H1 (cell line): ENCODE measurements at regions not wholly inside any gene's neighbourhood (a gene's known extent, or its start where the extent isn't known, plus 50 kb on each side); places are given as distances from the start of the nearest gene placed in this dataset.

ENCODE experiments used
- SAP30 ChIP-seq: fragments of 300-600 bp; sonication (generic); IDR thresholded peaks from 2 replicates; pipeline ENCODE4 v1.7.1; 2012; ENCODE audit warnings: low read length, moderate library complexity, mild to moderate bottlenecking, inconsistent platforms; ENCODE audit not compliant: insufficient read depth, insufficient replicate concordance
- ZNF274 ChIP-seq: IDR thresholded peaks from 2 replicates; pipeline ENCODE4 v1.7.0; 2012; ENCODE audit warnings: low read length, borderline replicate concordance; ENCODE audit errors: extremely low read depth

DNA sequence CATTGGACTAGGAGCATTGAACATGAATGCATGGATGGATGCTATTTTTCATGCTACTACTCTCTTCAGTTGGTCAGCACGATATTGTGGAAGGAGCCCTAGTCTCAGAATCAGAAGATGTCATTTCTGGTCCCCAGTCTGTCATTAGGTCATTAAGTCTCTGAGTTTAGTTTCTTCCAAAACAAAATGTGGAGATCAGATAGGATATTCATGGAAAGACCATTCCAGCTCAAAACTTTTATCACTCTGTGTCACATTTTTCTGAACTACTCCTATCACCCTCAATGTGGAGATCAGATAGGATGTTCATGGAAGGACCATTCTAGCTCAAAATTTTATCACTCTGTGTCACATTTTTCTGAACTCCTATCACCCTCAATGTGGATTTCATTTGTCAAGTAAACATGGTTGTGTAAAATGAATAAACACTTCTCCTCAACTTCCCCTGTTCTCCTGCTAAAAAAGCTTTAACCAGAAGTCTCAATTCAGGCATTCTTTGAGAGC lies 296.8 kb downstream of the MRPS30 start (continued):
- TF ChIP-seq SAP30: no peak
- no peak for TF ChIP-seq ZNF274
